Right lobe of liver (tissue), 6 donors: ENCODE measurements at regions not wholly inside any gene's neighbourhood (a gene's known extent, or its start where the extent isn't known, plus 50 kb on each side); places are given as distances from the start of the nearest gene placed in this dataset.

Experiments used
- ATAC-seq, 4 donors: fragments of 200-7000 bp; cut with Tn5 transposase; one replicate each; pipeline ENCODE4 v1.9.1; 2020; ENCODE audit warnings: mild to moderate bottlenecking in 4 of 4, moderate library complexity in 4 of 4
- DNase-seq, 3 donors: peaks; one replicate each; pipeline ENCODE4 v3.0.0-alpha.2; 2020
- H3K27ac ChIP-seq, 3 donors: fragments of 200-600 bp; one replicate each; pipeline ENCODE4 v1.8.0; 2022
- H3K27me3 ChIP-seq, 2 donors: fragments of 200-600 bp; one replicate each; pipeline ENCODE4 v1.8.0; 2022
- H3K36me3 ChIP-seq, 4 donors: fragments of 200-600 bp; sonication (generic) in 1 of 4; one replicate each; pipeline versions ENCODE4 v1.5.1 to v1.8.0; 2017 to 2022; ENCODE audit warnings: control low read depth in 1 of 4
- H3K4me1 ChIP-seq, 4 donors: fragments of 200-600 bp; sonication (generic) in 1 of 4; one replicate each; pipeline versions ENCODE4 v1.5.1 to v1.8.0; 2017 to 2022; ENCODE audit warnings: control low read depth in 1 of 4
- H3K4me3 ChIP-seq, 3 donors: fragments of 200-600 bp; one replicate each; pipeline ENCODE4 v1.8.0; 2022
- H3K9me3 ChIP-seq, 4 donors: fragments of 200-600 bp; sonication (generic) in 1 of 4; one replicate each; pipeline versions ENCODE4 v1.5.1 to v1.8.0; 2017 to 2022; ENCODE audit warnings: control low read depth in 1 of 4
- POLR2A ChIP-seq: fragments of 450-650 bp; IDR thresholded peaks from one replicate; pipeline ENCODE4 v1.6.1; 2017; ENCODE audit warnings: antibody characterized with exemption, mild to moderate bottlenecking
- WGBS: methylation state at CpG from one replicate; pipeline ENCODE4 v1.1.6; 2018; ENCODE audit warnings: low coverage, low lambda C conversion rate; ENCODE audit not compliant: insufficient coverage; ENCODE audit errors: missing lambda C conversion rate; 5-methylcytosine and 5-hydroxymethylcytosine counted together
- intact Hi-C, 2 donors: fragments of 100-400 bp; cut with DNase I; formaldehyde crosslinking; loops; one replicate each; pipeline versions ENCODE4 v1.11.2 to v1.14.1; 2022
- TF ChIP-seq, protein P1 (sequence below), 4 donors: fragments of 200-600 bp in 3 of 4; fragments of 450-650 bp in 1 of 4; IDR thresholded peaks; one replicate each; pipeline versions ENCODE4 v1.5.1 to v1.8.0; 2016 to 2022; ENCODE audit warnings: antibody characterized with exemption in 4 of 4, mild to moderate bottlenecking in 2 of 4
- donor health status: DM: no; HTN: yes; CAD: no.
- donor health status: DM: no; HTN: no; CAD: no.
- donor health status: DM: no; HTN: no; CAD: no.
- donor health status: DM: no; HTN: yes; CAD: no.
- donor health status: DM: no; HTN: yes; CAD: no.

DNA sequence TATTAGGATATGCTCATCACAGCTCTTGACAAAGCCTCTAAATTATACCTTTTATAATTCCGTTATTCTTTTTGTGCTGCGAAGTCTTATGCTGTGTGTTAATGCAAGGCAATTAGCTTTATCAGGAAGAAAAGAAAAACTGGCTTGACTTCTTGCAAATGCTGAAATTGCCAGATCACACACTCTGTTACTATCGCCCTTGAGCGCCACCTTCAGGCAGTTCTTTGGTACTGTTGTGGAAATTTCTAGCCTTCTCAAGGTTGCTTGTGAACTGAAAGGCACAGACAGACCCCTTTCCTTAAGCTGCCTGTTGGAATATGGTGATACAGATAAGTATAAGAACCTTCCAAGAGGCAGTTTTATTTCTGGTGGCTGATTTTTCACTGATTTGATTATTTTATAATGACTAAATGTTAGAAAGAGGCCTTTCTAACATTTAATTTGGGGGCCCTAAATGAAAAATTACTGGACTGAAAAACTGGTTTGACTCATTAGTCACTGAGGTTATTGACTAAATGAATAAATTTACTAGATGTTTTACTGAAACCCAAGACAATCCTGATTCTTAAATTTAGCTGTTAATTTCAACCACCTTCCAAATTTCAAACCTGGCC, 126.2 kb upstream of the RASGRP1 start:
- WGBS, result 15% methylated on average over 4 of the region's 4 CpGs
- intact Hi-C loops, result no loop called here
- TF ChIP-seq, protein P1, sequence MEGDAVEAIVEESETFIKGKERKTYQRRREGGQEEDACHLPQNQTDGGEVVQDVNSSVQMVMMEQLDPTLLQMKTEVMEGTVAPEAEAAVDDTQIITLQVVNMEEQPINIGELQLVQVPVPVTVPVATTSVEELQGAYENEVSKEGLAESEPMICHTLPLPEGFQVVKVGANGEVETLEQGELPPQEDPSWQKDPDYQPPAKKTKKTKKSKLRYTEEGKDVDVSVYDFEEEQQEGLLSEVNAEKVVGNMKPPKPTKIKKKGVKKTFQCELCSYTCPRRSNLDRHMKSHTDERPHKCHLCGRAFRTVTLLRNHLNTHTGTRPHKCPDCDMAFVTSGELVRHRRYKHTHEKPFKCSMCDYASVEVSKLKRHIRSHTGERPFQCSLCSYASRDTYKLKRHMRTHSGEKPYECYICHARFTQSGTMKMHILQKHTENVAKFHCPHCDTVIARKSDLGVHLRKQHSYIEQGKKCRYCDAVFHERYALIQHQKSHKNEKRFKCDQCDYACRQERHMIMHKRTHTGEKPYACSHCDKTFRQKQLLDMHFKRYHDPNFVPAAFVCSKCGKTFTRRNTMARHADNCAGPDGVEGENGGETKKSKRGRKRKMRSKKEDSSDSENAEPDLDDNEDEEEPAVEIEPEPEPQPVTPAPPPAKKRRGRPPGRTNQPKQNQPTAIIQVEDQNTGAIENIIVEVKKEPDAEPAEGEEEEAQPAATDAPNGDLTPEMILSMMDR (IDR thresholded peaks at IDR 0.05), result peak; percentile 64 to 90 (median 84)
- TF ChIP-seq POLR2A, result no peak
- H3K4me1 ChIP-seq, result no peaks in the 10 kb centered on the region
- no peaks in the 10 kb centered on the region for H3K9me3 ChIP-seq
- no peaks in the 10 kb centered on the region for H3K27me3 ChIP-seq
- no peak overlapping the region for H3K4me3 ChIP-seq
- DNase-seq (peak in 2 of 3 donors; percentile 38 to 51), ATAC-seq (peak; percentile 70 to 85 (median 82))
- no peak overlapping the region for H3K27ac ChIP-seq
- H3K36me3 ChIP-seq, result no peaks in the 10 kb centered on the region

DNA sequence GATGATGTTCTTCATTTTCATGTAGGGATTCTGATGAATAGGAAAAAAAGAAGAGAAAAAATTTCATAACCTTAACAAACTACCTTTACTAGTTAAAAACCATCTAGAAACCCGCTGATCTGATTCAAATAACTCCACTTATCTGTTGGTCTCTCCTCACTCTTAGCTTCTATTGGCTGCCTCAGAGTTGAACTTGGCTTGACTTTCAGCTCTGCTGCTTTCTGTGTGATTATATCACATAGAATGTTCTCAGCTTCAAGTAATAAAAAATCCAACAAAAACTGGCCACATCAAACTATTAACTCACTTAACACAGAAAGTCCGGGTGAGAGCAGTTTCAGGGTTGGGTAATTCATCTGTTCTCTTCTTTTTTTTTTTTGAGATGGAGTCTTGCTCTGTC, 126.8 kb upstream of the RASGRP1 start:
- H3K36me3 ChIP-seq, result no peaks in the 10 kb centered on the region
- H3K4me1 ChIP-seq, result no peaks in the 10 kb centered on the region
- ATAC-seq (no peak), DNase-seq (no peak)
- intact Hi-C loops, result no loop called here
- H3K27me3 ChIP-seq, result no peaks in the 10 kb centered on the region
- no peaks in the 10 kb centered on the region for H3K9me3 ChIP-seq
- 68% methylated on average over 2 of the region's 2 CpGs for WGBS
- H3K4me3 ChIP-seq, result no peak overlapping the region
- no peak for TF ChIP-seq POLR2A
- TF ChIP-seq, protein P1 (IDR thresholded peaks at IDR 0.05), result no peak
- no peak overlapping the region for H3K27ac ChIP-seq

- no peaks in the 10 kb centered on the region for H3K36me3 ChIP-seq
- no peak overlapping the region for H3K27ac ChIP-seq
- DNase-seq, result no peak
- H3K4me1 ChIP-seq, result no peaks in the 10 kb centered on the region
- H3K27me3 ChIP-seq, result no peaks in the 10 kb centered on the region
- no peak for ATAC-seq
- no peak for TF ChIP-seq POLR2A
- TF ChIP-seq, protein P1 (IDR thresholded peaks at IDR 0.05), result no peak
- WGBS, result 78% methylated on average over 6 of the region's 7 CpGs
- no peaks in the 10 kb centered on the region for H3K9me3 ChIP-seq
- intact Hi-C loops, result no loop called here
- no peak overlapping the region for H3K4me3 ChIP-seq
Observed at GRCh38 chr15:38691965-38692788, 127.6 kb upstream of the RASGRP1 start.

DNA sequence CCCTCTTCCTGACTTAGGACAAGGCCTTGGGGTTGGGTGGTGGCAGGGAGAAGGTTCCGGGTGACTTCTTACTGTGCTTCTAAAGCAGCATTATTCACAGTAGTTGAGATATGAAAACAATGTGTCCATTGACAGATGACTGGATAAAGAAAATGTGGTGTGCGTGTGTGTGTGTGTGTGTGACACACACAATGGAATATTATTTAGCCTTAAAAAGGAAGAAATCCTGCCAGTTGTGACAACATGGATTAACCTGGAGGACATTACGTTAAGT, 128.1 kb upstream of the RASGRP1 start:
- WGBS, result 92% methylated on average over 3 of the region's 3 CpGs
- no peak for ATAC-seq
- no peak for DNase-seq
- intact Hi-C loops, result no loop called here
- H3K4me3 ChIP-seq, result no peak overlapping the region
- H3K4me1 ChIP-seq, result no peaks in the 10 kb centered on the region
- TF ChIP-seq, protein P1 (IDR thresholded peaks at IDR 0.05), result no peak
- TF ChIP-seq POLR2A, result no peak
- no peaks in the 10 kb centered on the region for H3K27me3 ChIP-seq
- H3K27ac ChIP-seq, result no peak overlapping the region
- H3K36me3 ChIP-seq, result no peaks in the 10 kb centered on the region
- no peaks in the 10 kb centered on the region for H3K9me3 ChIP-seq
